A549 (cell line): ENCODE measurements at regions not wholly inside any gene's neighbourhood (a gene's known extent, or its start where the extent isn't known, plus 50 kb on each side); places are given as distances from the start of the nearest gene placed in this dataset.

Experiments
- CBX8 ChIP-seq: fragments of 200-600 bp; sonication (generic); IDR thresholded peaks from 2 replicates; pipeline ENCODE4 v1.6.1; 2016
- CHD4 ChIP-seq: fragments of 200-600 bp; sonication (generic); IDR thresholded peaks from 2 replicates; pipeline ENCODE4 v1.6.1; 2016; ENCODE audit warnings: antibody characterized with exemption, mild to moderate bottlenecking, borderline replicate concordance
- CTCF ChIP-seq: fragments of >200 bp; sonication (Bioruptor Twin); formaldehyde crosslinking; IDR thresholded peaks from 3 replicates; pipeline ENCODE4 v1.5.1; 2016
- HMGXB4 ChIP-seq: fragments of 250-450 bp; sonication (Bioruptor Pico); IDR thresholded peaks from 2 replicates; pipeline ENCODE4 v1.5.0; 2021; ENCODE audit warnings: mild to moderate bottlenecking, moderate library complexity, borderline replicate concordance
- MAX ChIP-seq: IDR thresholded peaks from 2 replicates; pipeline ENCODE4 v1.6.1; 2012
- NR3C1 ChIP-seq: fragments of >200 bp; sonication (Bioruptor Twin); formaldehyde crosslinking; IDR thresholded peaks from 3 replicates; pipeline ENCODE4 v1.6.1; 2017
- POLR2A ChIP-seq: IDR thresholded peaks from 2 replicates; pipeline ENCODE4 v1.6.1; 2012; ENCODE audit warnings: mild to moderate bottlenecking, low read length
- ZFP36 ChIP-seq: fragments of 450-650 bp; IDR thresholded peaks from 2 replicates; pipeline ENCODE4 v1.6.1; 2014; ENCODE audit warnings: borderline replicate concordance; ENCODE audit not compliant: partially characterized antibody
- TF ChIP-seq, protein P1 (sequence below): fragments of 450-650 bp; IDR thresholded peaks from 2 replicates; pipeline ENCODE4 v1.6.1; 2014; ENCODE audit warnings: antibody characterized with exemption
- TF ChIP-seq, protein P2 (sequence below): fragments of 200-600 bp; sonication (generic); IDR thresholded peaks from 2 replicates; pipeline ENCODE4 v1.6.1; 2016; ENCODE audit warnings: antibody characterized with exemption, mild to moderate bottlenecking, moderate library complexity

DNA sequence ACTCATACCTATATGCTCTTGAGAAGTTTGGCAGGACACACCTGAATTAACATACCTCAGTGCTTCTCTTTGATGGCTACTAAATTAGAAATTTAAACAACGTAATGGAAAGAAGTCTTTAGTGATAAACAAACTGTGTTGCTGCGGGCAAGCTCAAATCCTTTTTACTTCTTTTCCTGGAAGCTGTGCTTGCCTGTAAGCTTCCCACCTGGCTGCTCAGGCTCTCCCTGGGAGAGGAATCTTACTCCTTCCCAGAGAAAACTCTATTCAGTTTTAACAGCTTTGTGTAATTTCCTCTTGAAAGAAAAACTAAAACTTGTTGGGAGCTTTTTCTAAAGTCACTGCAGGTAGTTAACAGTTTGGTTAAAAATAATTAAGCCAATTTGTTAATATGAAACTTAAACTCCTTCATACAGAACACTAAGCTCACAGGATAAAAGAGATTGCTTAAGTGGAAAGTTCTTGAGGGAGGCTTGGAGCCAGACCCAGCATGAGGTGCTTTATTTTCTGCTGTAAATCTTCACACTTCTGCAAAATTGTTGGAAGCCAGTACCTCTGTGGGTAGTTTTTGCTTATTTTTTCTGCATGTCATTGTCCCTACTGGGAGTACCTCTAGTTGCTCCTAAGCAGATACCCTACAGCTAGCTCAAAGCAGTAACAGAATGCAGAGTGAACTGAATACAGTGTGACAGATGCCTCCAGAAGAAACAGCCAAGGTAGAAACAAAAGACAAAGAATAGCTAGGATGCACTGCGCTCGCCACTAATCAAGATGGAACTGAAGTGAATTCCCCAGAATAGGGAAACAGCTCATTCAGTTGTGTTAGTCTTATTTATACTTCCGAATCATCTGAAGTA, 1253.0 kb downstream of the PCDH17 start:
- TF ChIP-seq, protein P1, sequence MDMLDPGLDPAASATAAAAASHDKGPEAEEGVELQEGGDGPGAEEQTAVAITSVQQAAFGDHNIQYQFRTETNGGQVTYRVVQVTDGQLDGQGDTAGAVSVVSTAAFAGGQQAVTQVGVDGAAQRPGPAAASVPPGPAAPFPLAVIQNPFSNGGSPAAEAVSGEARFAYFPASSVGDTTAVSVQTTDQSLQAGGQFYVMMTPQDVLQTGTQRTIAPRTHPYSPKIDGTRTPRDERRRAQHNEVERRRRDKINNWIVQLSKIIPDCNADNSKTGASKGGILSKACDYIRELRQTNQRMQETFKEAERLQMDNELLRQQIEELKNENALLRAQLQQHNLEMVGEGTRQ = no peak
- TF ChIP-seq CTCF = no peak
- TF ChIP-seq POLR2A = no peak
- TF ChIP-seq, protein P2, sequence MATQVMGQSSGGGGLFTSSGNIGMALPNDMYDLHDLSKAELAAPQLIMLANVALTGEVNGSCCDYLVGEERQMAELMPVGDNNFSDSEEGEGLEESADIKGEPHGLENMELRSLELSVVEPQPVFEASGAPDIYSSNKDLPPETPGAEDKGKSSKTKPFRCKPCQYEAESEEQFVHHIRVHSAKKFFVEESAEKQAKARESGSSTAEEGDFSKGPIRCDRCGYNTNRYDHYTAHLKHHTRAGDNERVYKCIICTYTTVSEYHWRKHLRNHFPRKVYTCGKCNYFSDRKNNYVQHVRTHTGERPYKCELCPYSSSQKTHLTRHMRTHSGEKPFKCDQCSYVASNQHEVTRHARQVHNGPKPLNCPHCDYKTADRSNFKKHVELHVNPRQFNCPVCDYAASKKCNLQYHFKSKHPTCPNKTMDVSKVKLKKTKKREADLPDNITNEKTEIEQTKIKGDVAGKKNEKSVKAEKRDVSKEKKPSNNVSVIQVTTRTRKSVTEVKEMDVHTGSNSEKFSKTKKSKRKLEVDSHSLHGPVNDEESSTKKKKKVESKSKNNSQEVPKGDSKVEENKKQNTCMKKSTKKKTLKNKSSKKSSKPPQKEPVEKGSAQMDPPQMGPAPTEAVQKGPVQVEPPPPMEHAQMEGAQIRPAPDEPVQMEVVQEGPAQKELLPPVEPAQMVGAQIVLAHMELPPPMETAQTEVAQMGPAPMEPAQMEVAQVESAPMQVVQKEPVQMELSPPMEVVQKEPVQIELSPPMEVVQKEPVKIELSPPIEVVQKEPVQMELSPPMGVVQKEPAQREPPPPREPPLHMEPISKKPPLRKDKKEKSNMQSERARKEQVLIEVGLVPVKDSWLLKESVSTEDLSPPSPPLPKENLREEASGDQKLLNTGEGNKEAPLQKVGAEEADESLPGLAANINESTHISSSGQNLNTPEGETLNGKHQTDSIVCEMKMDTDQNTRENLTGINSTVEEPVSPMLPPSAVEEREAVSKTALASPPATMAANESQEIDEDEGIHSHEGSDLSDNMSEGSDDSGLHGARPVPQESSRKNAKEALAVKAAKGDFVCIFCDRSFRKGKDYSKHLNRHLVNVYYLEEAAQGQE = no peak
- TF ChIP-seq CHD4 = no peak
- no peak for TF ChIP-seq CBX8
- TF ChIP-seq MAX = no peak
- TF ChIP-seq NR3C1 = no peak
- TF ChIP-seq HMGXB4 = no peak
- no peak for TF ChIP-seq ZFP36
